Endothelial cell of umbilical vein (primary cell): ENCODE measurements at regions not wholly inside any gene's neighbourhood (a gene's known extent, or its start where the extent isn't known, plus 50 kb on each side); places are given as distances from the start of the nearest gene placed in this dataset.

ENCODE experiments used
- BruUV-seq: library from RNA; stranded (reverse); fragments of 400-500 nt; replicated peaks from 2 replicates; lab custom pipeline; 2021; lab: Mats Ljungman, UMichigan
- CTCF ChIA-PET: fragments of 300-600, 350-600 bp; sonication (Branson Sonifier 250); formaldehyde crosslinking; loops from one replicate; lab custom pipeline; 2021; ENCODE audit warnings: antibody characterized with exemption, inconsistent platforms; lab: Charles Lee
- POLR2A ChIA-PET: fragments of 300-600, 350-600 bp; sonication (Branson Sonifier 250); formaldehyde crosslinking; loops from one replicate; lab custom pipeline; 2021; ENCODE audit warnings: antibody characterized with exemption, inconsistent platforms; lab: Charles Lee
- DNase-seq: peaks from one replicate; pipeline ENCODE4 v3.0.0-alpha.2; 2011; ENCODE audit warnings: low read depth, low spot score
- FAIRE-seq: peaks from 2 replicates; lab custom pipeline; 2011; peaks lifted over from hg19 to GRCh38; lab: Jason Lieb, UNC
- H2AFZ ChIP-seq: 2 replicates; pipeline ENCODE4 v1.6.0; 2012; ENCODE audit warnings: low read depth, low read length, control low read depth, inconsistent platforms
- H3K27ac ChIP-seq: 2 replicates; pipeline ENCODE4 v1.5.1; 2011; ENCODE audit warnings: low read depth, mild to moderate bottlenecking, control low read depth, low read length, moderate library complexity; ENCODE audit not compliant: insufficient read depth
- H3K27me3 ChIP-seq, 2 experiments: 2 replicates each; pipeline versions ENCODE4 v1.6.0 to v1.6.1; 2011; ENCODE audit warnings: low read length in 2 of 2, mixed read lengths in 1 of 2; ENCODE audit not compliant: control insufficient read depth in 2 of 2, insufficient read depth in 2 of 2
- H3K36me3 ChIP-seq, 2 experiments: 2 replicates in 1 of 2; 3 replicates in 1 of 2; pipeline ENCODE4 v1.5.1; 2011; ENCODE audit warnings: low read length in 2 of 2, mild to moderate bottlenecking in 1 of 2, moderate library complexity in 1 of 2; ENCODE audit not compliant: control insufficient read depth in 2 of 2, insufficient read depth in 2 of 2; ENCODE audit errors: extremely low read depth in 1 of 2
- H3K4me1 ChIP-seq: 3 replicates; pipeline ENCODE4 v1.5.1; 2011; ENCODE audit warnings: mild to moderate bottlenecking, low read length; ENCODE audit not compliant: control insufficient read depth, insufficient read depth; ENCODE audit errors: extremely low read depth
- H3K4me2 ChIP-seq: 2 replicates; pipeline ENCODE4 v1.6.1; 2011; ENCODE audit warnings: low read length, control low read depth, mixed read lengths; ENCODE audit not compliant: insufficient read depth
- H3K4me3 ChIP-seq, 3 experiments: fragments of 200-600 bp in 1 of 3; sonication (generic), shearing (Covaris generic) in 1 of 3; replicated peaks in 1 of 3; 2 replicates each; pipeline ENCODE4 v1.5.1; 2011 to 2016; ENCODE audit warnings: control low read depth in 3 of 3, low read length in 3 of 3, mild to moderate bottlenecking in 2 of 3, inconsistent platforms in 1 of 3, low read depth in 1 of 3, moderate library complexity in 1 of 3; ENCODE audit not compliant: insufficient read depth in 1 of 3
- H3K79me2 ChIP-seq: 2 replicates; pipeline ENCODE4 v1.6.0; 2012; ENCODE audit warnings: low read length, inconsistent platforms; ENCODE audit not compliant: control insufficient read depth, insufficient read depth
- H3K9ac ChIP-seq: replicated peaks from 2 replicates; pipeline ENCODE3; 2011; ENCODE audit warnings: low read length, control low read depth; ENCODE audit not compliant: insufficient read depth; ENCODE audit errors: extremely low read depth
- H3K9me1 ChIP-seq: replicated peaks from 3 replicates; pipeline ENCODE4 v1.6.0; 2011; ENCODE audit warnings: mild to moderate bottlenecking, low read length; ENCODE audit not compliant: control insufficient read depth, insufficient read depth; ENCODE audit errors: extremely low read depth
- H3K9me3 ChIP-seq: replicated peaks from 2 replicates; pipeline ENCODE4 v1.5.1; 2012; ENCODE audit warnings: low read length, inconsistent platforms; ENCODE audit not compliant: control insufficient read depth, insufficient read depth
- H4K20me1 ChIP-seq: replicated peaks from 2 replicates; pipeline ENCODE3; 2011; ENCODE audit warnings: mild to moderate bottlenecking, low read length; ENCODE audit not compliant: control insufficient read depth, insufficient read depth; ENCODE audit errors: extremely low read depth
- EZH2 ChIP-seq: IDR thresholded peaks from 2 replicates; pipeline ENCODE4 v1.6.1; 2012; ENCODE audit warnings: borderline replicate concordance, low read depth, mild to moderate bottlenecking, moderate library complexity, low read length, inconsistent platforms; ENCODE audit not compliant: severe bottlenecking
- FOS ChIP-seq: IDR thresholded peaks from 2 replicates; pipeline ENCODE4 v1.6.1; 2011; ENCODE audit warnings: mild to moderate bottlenecking, low read length, moderate library complexity, borderline replicate concordance; ENCODE audit not compliant: insufficient read depth
- GATA2 ChIP-seq: IDR thresholded peaks from 2 replicates; pipeline ENCODE4 v1.7.0; 2011; ENCODE audit warnings: low read depth, mild to moderate bottlenecking, moderate library complexity, mixed read lengths, low read length; ENCODE audit not compliant: insufficient read length, insufficient read depth
- JUN ChIP-seq: IDR thresholded peaks from 2 replicates; pipeline ENCODE4 v1.6.1; 2011; ENCODE audit warnings: borderline replicate concordance, low read depth; ENCODE audit not compliant: insufficient read length, insufficient read depth
- POLR2A ChIP-seq: IDR thresholded peaks from 2 replicates; pipeline ENCODE4 v1.6.1; 2012; ENCODE audit warnings: low read depth, mild to moderate bottlenecking, control low read depth, low read length
- POLR2AphosphoS5 ChIP-seq: IDR thresholded peaks from 2 replicates; pipeline ENCODE4 v1.6.1; 2012; ENCODE audit warnings: low read depth, mild to moderate bottlenecking, control low read depth, low read length, moderate library complexity; ENCODE audit not compliant: insufficient read depth
- dilution Hi-C: fragments of 300-500 bp; cut with MboI; formaldehyde crosslinking; loops from one replicate; pipeline ENCODE4 v1.15.0; 2019; ENCODE audit warnings: low sequenced_read_pairs; ENCODE audit not compliant: extremely low pct_ligation_motif_present
- intact Hi-C: fragments of 100-400 bp; cut with micrococcal nuclease; formaldehyde crosslinking; loops from one replicate; pipeline ENCODE4 v1.10.0; 2022
- TF ChIP-seq, protein P1 (sequence below), 2 donors: IDR thresholded peaks; 1 replicate in 1 of 2; 2 replicates in 1 of 2; pipeline ENCODE4 v1.5.1; 2011; ENCODE audit warnings: low read length in 2 of 2, mild to moderate bottlenecking in 2 of 2, moderate library complexity in 2 of 2, control low read depth in 1 of 2, inconsistent platforms in 1 of 2, low read depth in 1 of 2; ENCODE audit not compliant: insufficient read depth in 1 of 2; ENCODE audit errors: extremely low read depth in 1 of 2
- TF ChIP-seq, protein P2 (sequence below): IDR thresholded peaks from 2 replicates; pipeline ENCODE4 v1.6.1; 2011; ENCODE audit not compliant: insufficient read depth, insufficient read length

DNA sequence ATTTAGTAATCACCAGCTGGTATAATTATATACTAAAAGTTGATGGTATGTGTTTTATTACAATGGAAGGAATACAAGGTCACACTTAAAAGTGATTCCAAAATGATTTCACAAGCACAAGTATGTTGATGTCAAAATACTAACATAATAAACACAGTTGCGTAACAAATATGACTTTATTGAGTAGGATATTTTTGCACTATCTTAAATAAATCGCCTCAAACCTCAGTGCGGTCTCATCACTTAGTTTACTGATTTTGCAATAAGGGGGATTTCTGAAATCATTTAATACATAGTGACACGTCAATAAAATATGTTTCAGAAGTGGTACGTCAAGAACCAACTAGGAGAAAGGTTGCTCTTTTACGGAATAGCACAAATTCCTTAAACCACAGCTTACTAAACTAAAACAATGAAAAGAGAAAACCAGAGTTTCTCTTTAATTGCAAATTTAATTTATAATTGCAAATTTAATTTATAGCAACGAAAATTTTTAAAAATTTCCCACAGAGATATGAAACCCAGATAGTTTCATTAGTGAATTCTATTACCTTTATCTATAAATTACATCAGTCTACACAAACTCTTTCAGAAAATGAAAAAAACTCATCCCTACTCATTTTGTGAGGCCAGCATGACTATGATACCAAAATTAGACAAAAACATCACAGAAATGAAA, 304.0 kb upstream of the REG3G start:
- DNase-seq (no peak), FAIRE-seq (no peak)
- Histone ChIP-seq H3K4me2 (no peak overlapping the region), H3K9me3 (no peaks in the 10 kb centered on the region), H4K20me1 (no peaks in the 10 kb centered on the region), H3K9ac (no peak overlapping the region), H3K27me3 (no peaks in the 10 kb centered on the region), H3K4me1 (no peaks in the 10 kb centered on the region), H3K79me2 (no peaks in the 10 kb centered on the region), H3K36me3 (no peaks in the 10 kb centered on the region), H2AFZ (no peak overlapping the region), H3K4me3 (no peak overlapping the region), H3K9me1 (no peaks in the 10 kb centered on the region), H3K27ac (no peak overlapping the region)
- TF ChIP-seq, protein P1, sequence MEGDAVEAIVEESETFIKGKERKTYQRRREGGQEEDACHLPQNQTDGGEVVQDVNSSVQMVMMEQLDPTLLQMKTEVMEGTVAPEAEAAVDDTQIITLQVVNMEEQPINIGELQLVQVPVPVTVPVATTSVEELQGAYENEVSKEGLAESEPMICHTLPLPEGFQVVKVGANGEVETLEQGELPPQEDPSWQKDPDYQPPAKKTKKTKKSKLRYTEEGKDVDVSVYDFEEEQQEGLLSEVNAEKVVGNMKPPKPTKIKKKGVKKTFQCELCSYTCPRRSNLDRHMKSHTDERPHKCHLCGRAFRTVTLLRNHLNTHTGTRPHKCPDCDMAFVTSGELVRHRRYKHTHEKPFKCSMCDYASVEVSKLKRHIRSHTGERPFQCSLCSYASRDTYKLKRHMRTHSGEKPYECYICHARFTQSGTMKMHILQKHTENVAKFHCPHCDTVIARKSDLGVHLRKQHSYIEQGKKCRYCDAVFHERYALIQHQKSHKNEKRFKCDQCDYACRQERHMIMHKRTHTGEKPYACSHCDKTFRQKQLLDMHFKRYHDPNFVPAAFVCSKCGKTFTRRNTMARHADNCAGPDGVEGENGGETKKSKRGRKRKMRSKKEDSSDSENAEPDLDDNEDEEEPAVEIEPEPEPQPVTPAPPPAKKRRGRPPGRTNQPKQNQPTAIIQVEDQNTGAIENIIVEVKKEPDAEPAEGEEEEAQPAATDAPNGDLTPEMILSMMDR (IDR thresholded peaks at IDR 0.05; ENCODE audit: extremely low read depth in 1 of 2, insufficient read depth in 1 of 2, low read depth in 1 of 2, low read length in 2 of 2) = no peak
- no peak for TF ChIP-seq EZH2
- no peak for TF ChIP-seq GATA2
- no peak for TF ChIP-seq FOS
- no peak for TF ChIP-seq POLR2A
- TF ChIP-seq JUN = no peak
- TF ChIP-seq POLR2AphosphoS5 = no peak
- TF ChIP-seq, protein P2, sequence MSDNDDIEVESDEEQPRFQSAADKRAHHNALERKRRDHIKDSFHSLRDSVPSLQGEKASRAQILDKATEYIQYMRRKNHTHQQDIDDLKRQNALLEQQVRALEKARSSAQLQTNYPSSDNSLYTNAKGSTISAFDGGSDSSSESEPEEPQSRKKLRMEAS = no peak
- BruUV-seq = no TSS peak
- intact Hi-C loops = no loop called here
- CTCF ChIA-PET = no interaction called here
- dilution Hi-C loops = no loop called here
- POLR2A ChIA-PET = no interaction called here
